ENCODE measurements at regions not wholly inside any gene's neighbourhood (a gene's known extent, or its start where the extent isn't known, plus 50 kb on each side); places are given as distances from the start of the nearest gene placed in this dataset.

GRCh38 chr15:20409247-20409646 is 132.4 kb downstream of the GOLGA6L6 start:
- Histone ChIP-seq H3K9ac (ENCODE audit: low read depth, low read length) (no peak overlapping the region), H3K4me3 (ENCODE audit: insufficient read depth, low read depth, low read length) (no peak overlapping the region), H2AFZ (replicated peaks; ENCODE audit: low read length, poor library complexity) (no peak overlapping the region), H4K91ac (ENCODE audit: insufficient read depth, low read depth, low read length) (no peak overlapping the region), H3K4ac (ENCODE audit: low read depth, low read length) (no peak overlapping the region), H2BK120ac (ENCODE audit: low read depth, low read length) (no peak overlapping the region), H3K4me2 (ENCODE audit: low read depth, low read length) (no peak overlapping the region), H3K56ac (ENCODE audit: extremely low read depth, insufficient read depth, low read length) (no peak overlapping the region), H3K36me3 (ENCODE audit: control insufficient read depth, insufficient read depth, low read length) (no peaks in the 10 kb centered on the region), H3K9me3 (ENCODE audit: control insufficient read depth, insufficient read depth, low read length) (peaks cover 18% of the 10 kb centered on the region), H2AK5ac (ENCODE audit: low read depth, low read length) (no peak overlapping the region), H3K27ac (ENCODE audit: insufficient read depth, low read length) (no peak overlapping the region), H2BK5ac (ENCODE audit: low read depth, low read length, poor library complexity, severe bottlenecking) (no peak overlapping the region), H3K27me3 (ENCODE audit: control insufficient read depth, insufficient read depth, low read length) (no peaks in the 10 kb centered on the region), H3K23ac (ENCODE audit: low read depth, low read length) (no peak overlapping the region), H4K20me1 (ENCODE audit: insufficient read depth, low read length) (no peaks in the 10 kb centered on the region), H4K5ac (ENCODE audit: low read depth, low read length) (no peak overlapping the region), H3K14ac (replicated peaks; ENCODE audit: low read depth, low read length) (no peak overlapping the region), H3K9me1 (ENCODE audit: insufficient read depth, low read length) (no peaks in the 10 kb centered on the region), H3K18ac (ENCODE audit: low read depth, low read length) (no peak overlapping the region), H4K8ac (ENCODE audit: low read depth in 2 of 2, low read length in 2 of 2) (no peak overlapping the region), H2BK15ac (ENCODE audit: low read depth, low read length) (no peak overlapping the region), H3K4me1 (ENCODE audit: control insufficient read depth, insufficient read depth, low read length) (no peaks in the 10 kb centered on the region), H2AK9ac (replicated peaks; ENCODE audit: low read depth, low read length, poor library complexity) (no peak overlapping the region), H3K79me1 (ENCODE audit: low read depth in 1 of 2, low read length in 2 of 2) (no peaks in the 10 kb centered on the region), H2BK20ac (ENCODE audit: low read depth, low read length) (no peak overlapping the region)
- dilution Hi-C loops (cut with HindIII; ENCODE audit: low sequenced_read_pairs, unreplicated experiment) (no loop called here), in situ Hi-C loops (cut with MboI; ENCODE audit: low sequenced_read_pairs) (no loop called here), intact Hi-C loops (cut with micrococcal nuclease) (no loop called here)
- ChIA-PET CTCF (no interaction called here), POLR2A (ENCODE audit: unreplicated experiment) (no interaction called here)
- TF ChIP-seq RFX5 (IDR thresholded peaks at IDR 0.05; ENCODE audit: low read depth, low read length) (no peak), USF2 (IDR thresholded peaks at IDR 0.05; ENCODE audit: low read depth, low read length) (no peak), POLR2A (IDR thresholded peaks at IDR 0.05; ENCODE audit: low read depth, low read length) (no peak)
- DNase-seq (no peak), ATAC-seq (ENCODE audit: low read depth) (no peak)
- WGBS, 2 experiments (ENCODE audit: extremely low coverage in 2 of 2, insufficient read length in 1 of 2), result 63% methylated on average over 1 of the region's 1 CpG; no CpG with 5 or more reads in 1 of the 2 experiments
- BruUV-seq (replicated peaks), result no TSS peak
